Stimulated activated CD4-positive, alpha-beta T cell treated with anti-CD3 and anti-CD28 coated beads, Interleukin-12 subunit alpha, Interleukin-12 subunit beta, amount 100 ng/mL, for 24 hours (primary cell): ENCODE measurements at regions not wholly inside any gene's neighbourhood (a gene's known extent, or its start where the extent isn't known, plus 50 kb on each side); places are given as distances from the start of the nearest gene placed in this dataset.

Experiments
- DNase-seq, 2 experiments: peaks; one replicate each; pipeline ENCODE4 v3.0.0-alpha.2; 2020; ENCODE audit warnings: low read depth in 2 of 2

DNA sequence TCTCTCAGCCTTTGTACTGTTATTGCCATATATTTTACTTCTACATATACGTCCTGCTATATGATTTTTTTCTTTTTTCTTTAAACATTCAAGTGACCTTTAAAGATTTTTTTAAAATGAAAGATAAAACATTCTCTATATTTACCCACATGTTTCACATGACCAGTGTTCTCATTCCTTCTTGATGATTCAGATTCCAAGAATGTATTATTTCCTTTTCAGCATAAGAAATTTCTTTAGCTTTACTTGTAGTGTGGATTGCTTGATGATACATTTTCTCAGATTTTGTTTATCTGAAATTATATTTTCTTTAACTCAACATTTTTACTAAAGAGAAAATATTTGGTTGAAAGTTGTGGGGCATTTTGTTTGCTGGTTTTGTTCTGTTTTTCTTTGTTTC, 792.1 kb downstream of the BRINP1 start:
- DNase-seq: no peak

DNA sequence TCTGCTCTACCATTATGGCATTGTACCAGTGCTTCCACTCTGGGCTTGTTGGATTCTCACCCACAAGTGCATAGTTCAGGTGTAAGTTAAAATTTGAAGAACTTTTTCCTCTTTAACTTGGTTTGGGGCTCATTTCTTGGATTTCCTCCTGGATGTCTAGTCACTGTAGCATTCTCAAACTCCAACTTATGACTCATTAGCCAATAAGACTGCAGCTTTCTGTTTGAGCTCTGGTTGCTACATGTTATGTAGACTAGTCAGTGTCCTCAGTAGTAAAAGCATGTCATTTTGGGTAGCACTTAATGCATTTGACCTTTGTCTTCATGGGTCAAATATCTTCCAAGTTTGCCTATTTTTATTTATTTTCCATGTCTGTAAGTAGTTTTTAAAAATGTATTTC, 790.8 kb downstream of the BRINP1 start:
- DNase-seq: no peak

DNA sequence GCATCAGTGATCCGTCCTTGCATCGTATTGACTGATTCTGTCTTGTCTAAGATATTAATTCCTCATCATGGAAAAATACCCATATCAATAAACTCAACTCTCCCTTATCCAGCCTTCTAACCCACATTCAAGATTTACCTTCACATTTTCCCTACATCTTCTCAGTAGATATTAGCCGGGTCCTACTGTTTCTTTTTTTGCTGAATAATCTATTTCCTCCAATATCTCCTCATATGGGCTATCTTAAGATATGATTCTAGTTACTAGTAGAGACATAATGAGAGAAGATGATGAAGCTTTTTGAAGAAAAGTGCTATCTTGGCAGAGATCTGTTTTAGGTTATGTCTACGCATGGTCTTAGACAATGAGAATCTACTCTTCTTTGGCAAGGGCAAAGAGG, 785.8 kb downstream of the BRINP1 start:
- no peak for DNase-seq

DNA sequence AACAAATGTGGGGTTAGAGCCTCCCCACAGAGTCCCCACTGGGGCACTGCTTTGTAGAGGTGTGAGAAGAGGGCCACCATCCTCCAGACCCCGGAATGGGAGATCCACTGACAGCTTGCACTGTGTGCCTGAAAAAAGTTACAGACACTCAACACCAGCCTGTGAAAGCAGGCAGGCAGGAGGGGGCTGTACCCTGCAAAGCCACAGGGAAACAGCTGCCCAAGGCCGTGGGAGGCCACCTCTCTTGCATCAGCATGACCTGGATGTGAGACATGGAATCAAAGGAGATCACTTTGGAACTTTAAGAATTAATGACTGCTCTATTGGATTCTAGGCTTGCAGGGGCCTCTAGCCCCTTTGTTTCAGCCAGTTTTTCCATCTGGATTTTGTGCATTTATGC, 782.3 kb downstream of the BRINP1 start:
- DNase-seq: no peak

DNA sequence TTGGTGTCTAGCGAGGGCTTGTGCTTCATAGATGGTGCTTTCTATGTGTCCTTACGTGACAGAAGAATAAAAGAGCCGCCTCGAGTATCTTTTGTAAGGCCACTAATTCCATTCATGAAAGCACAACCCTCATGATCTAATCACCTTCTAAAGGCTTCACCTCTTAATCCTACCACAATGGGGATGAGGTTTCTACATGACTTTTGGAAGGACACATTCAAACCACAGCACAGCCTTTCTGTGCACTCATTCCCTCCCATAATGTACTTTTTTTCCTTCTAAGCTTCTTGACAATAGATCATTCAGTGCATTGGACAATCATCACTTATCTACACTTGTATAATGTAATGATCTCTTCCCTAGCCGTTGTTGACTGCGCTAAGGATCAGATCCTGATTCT, 774.8 kb downstream of the BRINP1 start:
- DNase-seq: no peak

DNA sequence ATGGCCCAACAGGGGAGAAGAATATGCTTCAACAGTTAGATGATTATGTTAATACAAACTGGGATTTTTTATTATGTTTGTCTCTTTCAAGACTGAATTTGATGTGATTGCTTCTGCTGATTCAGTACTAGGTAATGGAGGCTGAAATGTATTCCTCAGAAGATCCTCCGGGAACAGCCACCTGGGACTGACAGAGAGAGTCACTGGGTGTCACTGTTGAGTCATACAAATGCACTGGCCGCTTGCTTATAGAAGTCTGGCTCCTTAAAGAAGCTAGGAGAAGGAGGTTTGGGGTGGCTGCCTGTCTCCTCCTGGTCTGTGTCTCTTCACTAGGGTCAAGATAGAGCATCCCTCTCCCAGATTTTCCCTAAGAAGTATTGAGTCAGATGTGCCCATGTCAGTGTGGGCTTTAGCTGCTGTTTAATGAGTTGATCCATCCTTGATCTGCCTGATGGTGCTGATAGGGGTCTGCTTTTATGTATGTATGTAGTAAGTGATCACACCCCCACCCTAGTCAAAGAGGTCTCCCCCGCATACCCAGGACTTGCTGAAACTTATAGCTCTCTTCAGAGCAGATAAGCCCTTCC, 773.4 kb downstream of the BRINP1 start:
- DNase-seq: no peak

DNA sequence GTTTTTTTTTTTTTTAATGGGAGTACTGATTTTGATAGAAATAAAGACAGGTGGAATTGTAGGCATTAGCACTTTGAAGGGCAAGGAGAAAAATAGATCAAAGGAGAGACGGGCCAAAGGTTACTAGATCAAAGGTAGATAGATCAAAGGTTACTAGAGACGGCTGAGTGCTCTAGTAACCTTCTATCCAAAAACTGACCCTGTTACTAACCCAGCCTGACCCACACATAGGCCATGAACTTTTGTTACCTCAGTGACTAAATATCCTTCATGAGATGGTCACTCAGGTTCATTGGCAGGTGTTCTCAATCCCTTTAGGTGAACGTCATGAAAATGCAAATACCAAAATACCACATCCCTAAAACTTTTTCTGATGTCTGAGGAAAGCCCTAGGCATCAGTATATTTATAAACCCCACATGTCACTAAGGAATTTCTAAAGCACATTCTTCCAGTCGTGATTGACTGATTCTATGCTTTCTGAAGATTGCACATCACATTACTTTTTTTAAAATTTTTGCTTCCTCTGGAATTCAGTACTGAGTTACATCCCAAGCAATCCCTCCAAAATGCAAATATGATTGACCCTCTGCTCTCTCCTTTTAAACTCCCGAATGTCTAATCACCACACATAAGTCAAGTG, 772.7 kb downstream of the BRINP1 start:
- no peak for DNase-seq

DNA sequence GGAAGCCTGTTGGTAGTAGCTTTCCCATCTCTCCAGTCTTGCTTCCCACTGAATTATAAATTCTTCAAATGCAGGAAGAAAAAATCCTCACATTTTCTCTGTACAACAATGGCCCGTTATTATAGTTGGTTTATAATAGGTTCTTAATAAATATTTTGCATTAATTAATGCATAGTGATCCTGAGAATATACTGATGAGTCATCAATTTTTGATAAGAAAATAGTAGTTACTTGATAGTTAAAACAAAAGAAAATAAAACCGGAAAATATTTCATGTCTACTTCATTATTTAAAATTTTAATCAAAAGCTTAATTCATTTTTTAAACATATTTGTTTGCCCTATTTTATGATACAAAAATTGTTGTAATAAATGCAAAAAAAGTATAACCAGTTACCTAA, 762.6 kb downstream of the BRINP1 start:
- no peak for DNase-seq

DNA sequence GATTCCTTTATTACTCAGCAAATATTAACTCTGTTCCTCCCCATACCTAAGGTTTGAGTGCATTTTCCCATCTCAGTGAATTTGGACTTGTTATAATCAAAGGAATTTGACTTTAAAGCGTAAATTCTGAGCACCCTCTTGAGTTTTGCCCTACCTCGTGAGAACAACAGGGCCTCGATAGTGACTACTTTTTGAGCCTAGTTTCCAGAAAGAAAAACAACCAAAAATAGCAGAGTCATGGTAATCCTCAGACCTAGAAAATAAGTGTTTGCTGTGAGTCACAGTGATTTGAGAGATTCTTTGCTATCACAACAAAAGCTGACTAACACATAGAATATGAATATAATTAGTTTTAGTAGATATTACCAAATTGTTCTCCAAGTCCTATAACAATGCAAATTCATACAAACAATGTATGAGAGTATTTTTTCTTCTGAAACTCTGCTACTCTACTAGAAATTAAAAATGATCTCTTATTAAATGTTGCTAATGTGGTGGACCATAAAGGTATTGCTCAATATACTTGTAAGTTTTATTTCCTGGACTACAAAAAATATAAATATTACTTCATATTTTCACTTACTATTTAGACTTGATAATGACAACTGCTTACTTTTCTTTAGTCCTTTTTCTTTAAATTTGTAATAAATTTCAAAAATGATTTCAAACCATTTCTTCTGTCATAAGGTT, 759.7 kb downstream of the BRINP1 start:
- no peak for DNase-seq

DNA sequence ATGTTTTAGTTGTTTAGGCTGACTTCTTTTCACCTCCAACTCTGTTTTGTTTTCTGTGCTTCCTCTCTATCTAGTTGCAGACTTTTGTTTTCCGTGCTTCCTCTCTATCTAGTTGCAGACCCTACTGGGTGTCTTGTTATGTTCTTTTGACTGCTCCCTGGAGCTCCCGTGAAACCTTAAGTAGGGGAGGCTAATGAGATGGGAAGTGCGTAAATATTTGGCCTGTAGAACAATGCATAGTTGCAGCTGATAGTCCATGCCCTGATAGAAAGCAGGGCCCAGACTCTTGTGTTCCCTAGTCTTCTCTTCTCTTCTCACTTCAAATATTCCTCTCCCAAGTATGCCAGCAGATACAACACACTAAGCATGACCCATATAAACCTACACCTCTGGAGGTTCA, 757.0 kb downstream of the BRINP1 start:
- no peak for DNase-seq

DNA sequence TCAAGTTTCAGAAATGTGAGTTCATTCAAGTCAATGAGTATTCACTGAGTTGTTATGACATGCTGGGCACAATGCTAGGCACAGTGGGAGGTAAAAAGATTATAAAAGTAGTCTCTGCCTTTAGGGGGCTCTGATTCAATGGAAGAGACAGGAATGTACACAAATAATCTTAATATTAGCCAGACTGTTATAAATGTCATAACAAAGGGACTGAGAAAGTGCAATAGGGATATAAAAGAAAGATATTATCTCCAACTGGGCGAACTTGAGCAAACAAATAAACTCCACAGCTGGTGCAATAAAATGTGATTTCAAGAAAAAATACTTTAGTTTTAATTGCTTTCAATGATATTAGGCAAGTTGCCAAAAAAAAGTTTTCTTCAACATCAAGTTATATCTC, 755.2 kb downstream of the BRINP1 start:
- no peak for DNase-seq

DNA sequence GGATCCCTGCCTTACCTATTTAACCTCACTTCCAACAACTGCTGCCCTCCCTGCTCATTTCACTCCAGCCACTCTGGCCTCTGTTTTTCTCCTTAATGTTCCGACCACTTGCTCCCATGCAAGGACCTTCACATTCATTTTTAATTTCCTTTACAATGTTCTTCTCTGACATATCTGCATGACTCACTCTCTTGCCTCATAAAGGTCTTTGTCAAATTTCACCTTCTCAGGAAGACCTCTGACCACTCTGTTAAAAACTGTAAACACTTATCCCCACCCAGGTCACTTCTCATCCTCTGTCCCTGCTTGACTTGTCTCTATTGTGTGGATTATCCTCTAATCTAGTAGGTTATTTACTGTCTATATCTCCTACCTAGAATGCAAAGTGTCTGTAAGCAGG, 751.2 kb downstream of the BRINP1 start:
- DNase-seq: no peak

DNA sequence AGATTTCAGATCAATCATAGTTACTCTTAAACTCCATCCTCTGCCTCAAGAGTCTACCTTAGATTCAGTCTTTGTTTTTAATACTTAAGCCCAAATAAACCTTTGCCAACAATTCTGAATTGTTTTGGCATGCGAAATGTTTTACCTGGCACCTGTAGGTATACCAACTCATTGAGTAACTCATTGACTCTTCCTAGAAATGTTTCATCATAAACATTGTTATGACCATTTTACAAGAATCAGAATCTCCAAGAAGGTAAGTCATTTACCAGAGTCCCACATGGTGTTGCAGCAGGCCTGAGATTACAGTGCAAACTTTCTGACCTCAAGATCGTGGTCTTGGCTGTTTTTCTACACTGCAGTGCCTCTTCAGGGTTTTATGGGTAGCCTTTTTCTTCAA, 750.4 kb downstream of the BRINP1 start:
- no peak for DNase-seq

DNA sequence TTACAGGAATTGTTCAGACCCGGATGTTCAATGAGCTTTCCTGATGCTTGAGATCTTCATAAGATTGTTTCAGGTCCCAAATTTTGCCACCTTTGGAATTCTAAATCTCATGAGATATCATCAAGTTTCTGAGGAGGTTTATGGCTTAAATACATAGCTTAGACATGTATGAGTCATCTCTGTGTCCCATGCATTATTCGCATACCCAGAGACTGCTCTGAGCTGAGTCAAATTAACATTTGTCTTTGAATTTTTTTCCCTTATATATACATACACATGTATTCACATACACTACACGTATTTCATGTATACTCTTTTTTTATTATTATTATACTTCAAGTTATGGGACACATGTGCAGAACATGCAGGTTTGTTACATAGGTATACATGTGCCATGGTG, 744.6 kb downstream of the BRINP1 start:
- no peak for DNase-seq

DNA sequence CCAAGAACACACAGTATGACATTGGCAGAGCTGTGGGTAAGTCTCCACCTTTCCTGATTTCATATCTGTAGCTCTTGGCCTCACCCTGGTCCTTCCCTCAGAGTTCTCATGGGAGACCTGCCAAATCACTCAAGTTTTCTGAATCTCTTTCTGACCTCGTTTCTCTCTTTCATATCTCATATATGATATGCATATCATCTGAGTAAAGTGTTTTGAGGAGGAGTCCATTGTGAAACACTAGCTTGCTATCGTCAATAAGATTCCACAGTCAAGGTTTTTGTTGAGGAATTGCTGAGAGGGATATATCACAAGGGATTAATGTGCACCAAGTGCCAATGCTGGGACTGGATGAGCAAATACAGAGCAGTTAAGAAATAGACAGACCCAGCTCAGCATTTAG, 739.2 kb downstream of the BRINP1 start:
- DNase-seq: no peak

DNA sequence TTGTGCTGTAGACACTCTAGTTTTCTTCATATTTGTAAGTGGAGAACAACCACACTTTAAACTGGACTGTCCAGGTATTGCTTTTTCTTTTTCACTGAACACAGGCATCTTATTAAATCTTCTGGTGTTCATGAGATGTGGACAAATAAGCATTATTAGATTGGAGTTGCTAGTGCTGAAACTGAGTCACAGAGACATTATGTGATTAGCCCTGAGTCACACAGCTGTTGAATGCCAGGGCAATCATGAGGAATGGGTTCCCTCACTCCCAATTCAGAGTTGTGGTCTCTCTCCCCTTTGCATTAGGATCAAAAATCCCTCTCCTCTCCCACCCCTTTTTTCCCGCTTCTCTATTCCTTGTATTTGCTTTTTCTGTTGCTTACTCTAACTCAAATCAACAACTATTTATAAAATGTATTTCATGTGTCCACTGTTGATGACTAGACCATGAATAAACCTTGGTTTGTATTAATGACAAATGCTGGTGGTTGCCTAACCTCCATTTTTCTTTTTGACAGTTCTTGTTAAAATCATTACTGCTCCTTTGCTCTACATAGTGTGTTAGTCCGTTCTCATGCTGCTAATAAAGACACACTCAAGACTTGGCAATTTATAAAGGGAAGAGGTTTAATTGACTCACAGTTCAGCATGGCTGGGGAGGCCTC, 738.2 kb downstream of the BRINP1 start:
- no peak for DNase-seq

DNA sequence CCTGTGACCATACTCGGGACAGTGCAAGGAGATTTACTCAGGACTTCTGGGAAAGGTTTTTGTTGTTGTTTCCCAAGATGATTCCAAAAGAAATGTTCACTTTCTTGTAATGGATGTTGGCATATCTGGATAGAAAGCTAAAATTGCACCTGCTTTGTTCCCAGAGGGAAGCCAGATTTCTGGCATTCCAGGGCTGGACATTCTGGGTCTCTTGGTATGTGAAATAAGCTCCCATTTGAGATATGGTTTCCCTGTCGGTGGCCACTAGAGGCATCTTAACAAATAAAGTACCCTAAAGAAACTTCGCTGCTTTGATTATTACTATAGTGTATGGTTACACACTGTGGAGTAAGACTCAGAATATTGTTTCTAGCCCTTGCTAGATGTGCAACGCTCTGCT, 737.3 kb downstream of the BRINP1 start:
- DNase-seq: no peak

DNA sequence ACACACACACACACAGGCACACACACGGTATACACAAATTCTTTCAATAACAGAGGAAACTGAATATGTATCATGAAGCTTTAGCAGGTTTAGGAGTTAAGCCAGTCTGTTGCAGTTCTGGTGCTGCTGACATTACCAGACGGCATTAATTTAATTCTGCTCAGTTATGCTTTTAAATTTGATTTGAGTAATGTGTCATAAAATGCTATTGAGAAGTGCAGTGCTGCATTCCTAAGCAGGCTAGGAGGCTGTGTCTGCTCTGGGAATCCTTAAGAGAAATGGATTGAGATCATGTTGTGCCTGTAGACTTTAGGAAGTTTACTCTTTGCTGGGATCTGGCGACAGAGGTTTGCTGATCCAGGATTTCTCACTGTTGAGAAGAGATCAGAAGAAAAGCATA, 733.8 kb downstream of the BRINP1 start:
- DNase-seq: no peak

DNA sequence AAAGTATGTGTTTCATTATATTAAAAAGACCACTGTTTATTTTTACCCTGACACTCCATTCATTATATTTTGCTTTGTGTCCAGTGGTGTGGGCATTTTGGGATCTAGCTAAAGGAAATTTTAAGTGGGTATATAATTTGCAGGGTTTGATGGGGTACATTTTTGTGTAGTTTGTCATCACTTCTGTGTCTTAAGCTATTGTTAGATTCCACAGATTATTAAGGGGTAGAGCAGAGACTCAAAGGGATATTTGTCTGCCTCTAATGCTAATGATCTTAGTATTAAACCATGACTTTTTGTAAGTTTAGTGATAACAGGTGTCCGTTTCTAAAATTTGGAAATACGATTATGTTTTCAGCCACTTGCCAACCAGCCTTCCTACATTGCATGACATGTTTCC, 731.6 kb downstream of the BRINP1 start:
- DNase-seq: no peak

DNA sequence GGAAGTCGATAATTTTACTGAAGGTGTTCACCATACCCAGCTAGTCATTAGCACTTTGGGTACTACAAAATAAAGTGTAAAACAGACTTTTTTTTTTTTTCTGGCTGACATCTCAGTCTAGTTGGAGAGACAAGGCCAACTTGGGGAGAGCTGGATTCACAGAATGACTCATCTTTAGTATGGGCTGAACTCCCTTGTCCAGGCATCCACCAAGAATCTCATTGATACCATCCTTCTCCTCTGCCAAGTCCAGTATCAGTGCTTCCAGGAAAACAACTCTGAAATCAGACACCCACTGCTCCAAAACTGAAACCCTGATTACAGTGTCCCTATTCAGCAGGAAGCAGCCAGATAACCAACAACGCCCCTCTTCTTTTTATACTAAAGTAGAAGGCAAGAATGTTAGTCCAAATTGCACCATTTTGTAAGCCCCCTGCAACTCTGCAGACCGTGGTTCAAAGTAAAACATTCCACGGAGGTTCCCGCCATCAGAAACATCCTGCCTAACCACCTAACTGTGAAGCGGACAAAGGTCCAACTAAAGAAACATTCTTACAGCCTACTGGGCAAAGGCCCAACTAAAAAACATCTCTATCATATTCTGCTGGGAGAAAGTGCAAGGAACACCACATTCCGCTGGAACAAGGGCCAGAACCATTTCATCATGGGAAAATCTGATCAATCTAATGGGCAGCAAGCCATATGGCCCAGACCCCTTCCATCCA, 728.2 kb downstream of the BRINP1 start:
- DNase-seq: no peak

DNA sequence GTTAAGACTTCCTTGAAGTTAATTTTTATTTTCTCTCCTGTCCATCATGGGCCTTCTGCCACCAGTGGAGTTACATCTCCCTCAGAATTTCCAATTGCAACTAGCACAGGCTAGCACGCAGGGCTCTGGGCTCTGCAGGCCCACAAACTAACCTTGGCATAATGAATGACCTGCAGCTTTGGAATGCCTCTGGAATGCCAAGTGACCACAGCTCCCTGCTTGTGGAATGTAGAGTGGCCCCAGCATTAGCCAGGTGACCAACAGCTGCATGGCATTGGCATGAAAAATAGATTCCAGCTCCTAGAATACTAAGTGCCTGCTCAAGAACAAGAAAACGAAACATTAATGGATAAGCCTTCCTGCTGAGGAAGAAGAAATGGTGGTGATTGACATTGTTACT, 726.1 kb downstream of the BRINP1 start:
- DNase-seq: no peak

DNA sequence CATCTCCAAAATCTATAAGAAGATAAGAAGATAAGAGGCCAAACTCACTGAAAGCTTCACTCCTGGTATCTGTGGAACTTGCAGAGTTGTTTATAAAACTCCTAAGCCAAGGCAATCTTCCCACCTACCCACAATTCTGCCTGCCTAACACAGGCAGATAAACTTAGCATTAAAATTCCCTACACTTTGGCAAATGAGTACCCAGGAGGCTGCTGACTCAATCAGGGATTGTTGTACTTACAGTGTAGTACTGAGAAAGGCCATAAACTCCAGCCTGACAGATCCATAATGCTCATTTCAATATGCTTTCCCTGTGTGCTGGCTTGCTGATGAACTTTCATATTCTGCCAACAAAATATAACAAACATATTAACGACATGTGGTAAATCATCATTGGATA, 725.2 kb downstream of the BRINP1 start:
- no peak for DNase-seq
